CD4-positive, alpha-beta T cell (primary cell): ENCODE measurements at regions not wholly inside any gene's neighbourhood (a gene's known extent, or its start where the extent isn't known, plus 50 kb on each side); places are given as distances from the start of the nearest gene placed in this dataset.

Experiments
- ATAC-seq: fragments of 200-7000 bp; cut with Tn5 transposase; one replicate; pipeline ENCODE4 v1.10.0; 2022; ENCODE audit warnings: mild to moderate bottlenecking; ENCODE audit not compliant: poor library complexity
- CTCF ChIA-PET: fragments of 350-600 bp; sonication (Branson Sonifier 250); formaldehyde crosslinking; loops from one replicate; lab custom pipeline; 2021; ENCODE audit warnings: antibody characterized with exemption, inconsistent platforms; lab: Charles Lee
- POLR2A ChIA-PET: fragments of 350-600 bp; sonication (Branson Sonifier 250); formaldehyde crosslinking; loops from one replicate; lab custom pipeline; 2021; ENCODE audit warnings: antibody characterized with exemption, inconsistent platforms; lab: Charles Lee
- DNase-seq, 14 experiments: peaks; one replicate each; pipeline ENCODE4 v3.0.0-alpha.2; 2013 to 2020; ENCODE audit warnings: mixed read lengths in 2 of 14
- H3K27ac ChIP-seq, 2 donors: one replicate each; pipeline versions ENCODE4 v1.5.1 to v1.7.0; 2013; ENCODE audit warnings: low read length in 2 of 2, low read depth in 1 of 2, mild to moderate bottlenecking in 1 of 2
- H3K27me3 ChIP-seq, 2 experiments: 1 replicate in 1 of 2; 2 replicates in 1 of 2; pipeline versions ENCODE4 v1.6.1 to v1.7.0; 2013; ENCODE audit warnings: low read length in 2 of 2, control low read depth in 1 of 2, mild to moderate bottlenecking in 1 of 2, moderate library complexity in 1 of 2; ENCODE audit not compliant: insufficient read depth in 2 of 2, control insufficient read depth in 1 of 2
- H3K36me3 ChIP-seq: one replicate; pipeline ENCODE4 v1.6.1; 2013; ENCODE audit warnings: low read length, control low read depth; ENCODE audit not compliant: insufficient read depth
- H3K4me1 ChIP-seq: one replicate; pipeline ENCODE4 v1.6.1; 2013; ENCODE audit warnings: low read length, control low read depth; ENCODE audit not compliant: insufficient read depth
- H3K4me3 ChIP-seq: one replicate; pipeline ENCODE4 v1.5.1; 2013; ENCODE audit warnings: mild to moderate bottlenecking, low read length, moderate library complexity
- H3K9me3 ChIP-seq, 2 experiments: 1 replicate in 1 of 2; 2 replicates in 1 of 2; pipeline versions ENCODE4 v1.6.1 to v1.7.0; 2013; ENCODE audit warnings: low read length in 2 of 2, mild to moderate bottlenecking in 2 of 2, control low read depth in 1 of 2, moderate library complexity in 1 of 2; ENCODE audit not compliant: control insufficient read depth in 1 of 2, insufficient read depth in 1 of 2
- H3K27ac Mint-ChIP-seq: one replicate; pipeline ENCODE4 v1.8.0; 2020; ENCODE audit warnings: mixed read lengths
- H3K27me3 Mint-ChIP-seq: one replicate; pipeline ENCODE4 v1.8.0; 2021; ENCODE audit warnings: mixed read lengths
- H3K36me3 Mint-ChIP-seq: one replicate; pipeline ENCODE4 v1.8.0; 2021; ENCODE audit warnings: low read depth, mixed read lengths
- H3K4me1 Mint-ChIP-seq: one replicate; pipeline ENCODE4 v1.8.0; 2021; ENCODE audit warnings: low read depth, mixed read lengths
- H3K4me3 Mint-ChIP-seq: one replicate; pipeline ENCODE4 v1.8.0; 2020; ENCODE audit warnings: mild to moderate bottlenecking, mixed read lengths
- H3K9me3 Mint-ChIP-seq: one replicate; pipeline ENCODE4 v1.8.0; 2020; ENCODE audit warnings: mixed read lengths
- CTCF ChIP-seq: fragments of 200-600 bp; IDR thresholded peaks from one replicate; pipeline ENCODE4 v1.8.0; 2022; ENCODE audit warnings: antibody characterized with exemption, mild to moderate bottlenecking
- intact Hi-C, 2 experiments: fragments of 100-400 bp; cut with DNase I in 1 of 2; cut with micrococcal nuclease in 1 of 2; formaldehyde crosslinking; loops; one replicate each; pipeline versions ENCODE4 v1.15.1 to v1.9.0; 2023 to 2025; cut with DNase I, micrococcal nuclease

- peaks cover 17% of the 10 kb centered on the region for H3K4me1 Mint-ChIP-seq
- POLR2A ChIA-PET: no interaction called here
Measured at GRCh38 chrX:39627257-39627656, 470.5 kb downstream of the BCOR start.

GRCh38 chrX:39629001-39629400, 468.8 kb downstream of the BCOR start:
- Mint-ChIP-seq H3K9me3 (no peaks in the 10 kb centered on the region), H3K4me3 (no peak overlapping the region), H3K27me3 (no peaks in the 10 kb centered on the region), H3K36me3 (no peaks in the 10 kb centered on the region), H3K4me1 (peaks cover 17% of the 10 kb centered on the region), H3K27ac (no peak overlapping the region)
- DNase-seq (no peak), ATAC-seq (no peak)
- H3K4me1 ChIP-seq: peaks cover 4% of the 10 kb centered on the region
- H3K27ac ChIP-seq: no peak overlapping the region
- H3K4me3 ChIP-seq: no peak overlapping the region
- no peak for TF ChIP-seq CTCF
- ChIA-PET POLR2A (no interaction called here), CTCF (no interaction called here)
- H3K9me3 ChIP-seq: peaks cover 0 to 2% of the 10 kb centered on the region in 2 experiments
- H3K27me3 ChIP-seq: no peaks in the 10 kb centered on the region
- intact Hi-C loops: no loop called here
- no peaks in the 10 kb centered on the region for H3K36me3 ChIP-seq

More at GRCh38 chrX:39627257-39627656, 470.5 kb downstream of the BCOR start:
- no peak overlapping the region for H3K4me3 Mint-ChIP-seq
- DNase-seq (peak in 2 of 14 experiments; percentile 5 to 20), ATAC-seq (no peak)
- no peaks in the 10 kb centered on the region for H3K27me3 Mint-ChIP-seq
- no peaks in the 10 kb centered on the region for H3K9me3 Mint-ChIP-seq
- Histone ChIP-seq H3K4me1 (peaks cover 4% of the 10 kb centered on the region), H3K27ac (no peak overlapping the region), H3K9me3 (peaks cover 0 to 6% of the 10 kb centered on the region in 2 experiments), H3K36me3 (no peaks in the 10 kb centered on the region), H3K27me3 (no peaks in the 10 kb centered on the region), H3K4me3 (no peak overlapping the region)
- H3K36me3 Mint-ChIP-seq: no peaks in the 10 kb centered on the region
- H3K27ac Mint-ChIP-seq: no peak overlapping the region
- CTCF ChIA-PET: no interaction called here
- intact Hi-C loops: no loop called here
- no peak for TF ChIP-seq CTCF

GRCh38 chrX:39630344-39630743, 467.4 kb downstream of the BCOR start:
- Histone ChIP-seq H3K9me3 (no peaks in the 10 kb centered on the region), H3K27me3 (no peaks in the 10 kb centered on the region), H3K4me3 (no peak overlapping the region), H3K27ac (no peak overlapping the region), H3K4me1 (peaks cover 4% of the 10 kb centered on the region), H3K36me3 (no peaks in the 10 kb centered on the region)
- DNase-seq: no peak
- TF ChIP-seq CTCF: no peak
- intact Hi-C loops: no loop called here
- Mint-ChIP-seq H3K4me3 (no peak overlapping the region), H3K4me1 (peaks cover 17% of the 10 kb centered on the region), H3K27ac (no peak overlapping the region), H3K36me3 (no peaks in the 10 kb centered on the region), H3K27me3 (no peaks in the 10 kb centered on the region), H3K9me3 (no peaks in the 10 kb centered on the region)
- ATAC-seq: no peak
- CTCF ChIA-PET: no interaction called here
- POLR2A ChIA-PET: interaction anchor here (0.7 kb wide), 1 partner anchor 456 kb away, joined by 3 read pairs; no protein-coding TSS in a partner anchor
